ENCODE measurements at regions not wholly inside any gene's neighbourhood (a gene's known extent, or its start where the extent isn't known, plus 50 kb on each side); places are given as distances from the start of the nearest gene placed in this dataset.

GRCh38 chr16:54203851-54204505 is 82.6 kb downstream of the IRX3 start:
- TF ChIP-seq POLR2A (IDR thresholded peaks at IDR 0.05) (no peak), EP300 (IDR thresholded peaks at IDR 0.05) (no peak), POLR2AphosphoS5 (IDR thresholded peaks at IDR 0.05) (no peak), CTCF (IDR thresholded peaks at IDR 0.05) (no peak)
- H3K27ac ChIP-seq: no peak overlapping the region
- H3K4me3 ChIP-seq: no peak overlapping the region
- peaks cover 72% of the 10 kb centered on the region for H3K27me3 ChIP-seq
- ATAC-seq: no peak
- WGBS, 2 donors (ENCODE audit: low coverage in 1 of 2): 44 to 70% methylated on average over 3 of the region's 11 CpGs
- H3K9me3 ChIP-seq: no peaks in the 10 kb centered on the region
- no peaks in the 10 kb centered on the region for H3K36me3 ChIP-seq
- no peaks in the 10 kb centered on the region for H3K4me1 ChIP-seq

- Histone ChIP-seq H3K27me3 (peaks cover 69% of the 10 kb centered on the region), H3K4me1 (no peaks in the 10 kb centered on the region), H3K36me3 (no peaks in the 10 kb centered on the region), H3K27ac (no peak overlapping the region), H3K9me3 (no peaks in the 10 kb centered on the region), H3K4me3 (no peak overlapping the region)
- 87% methylated on average over 3 of the region's 3 CpGs; no CpG with 5 or more reads in 1 of the 2 donors for WGBS, 2 donors (ENCODE audit: low coverage in 1 of 2)
- no peak for ATAC-seq
- no peak for TF ChIP-seq POLR2AphosphoS5 (IDR thresholded peaks at IDR 0.05)
These were observed 83.2 kb downstream of the IRX3 start for GRCh38 chr16:54203384-54203783.

Measured in gastroesophageal sphincter (tissue), 4 donors.